ENCODE measurements at regions not wholly inside any gene's neighbourhood (a gene's known extent, or its start where the extent isn't known, plus 50 kb on each side); places are given as distances from the start of the nearest gene placed in this dataset.

DNA sequence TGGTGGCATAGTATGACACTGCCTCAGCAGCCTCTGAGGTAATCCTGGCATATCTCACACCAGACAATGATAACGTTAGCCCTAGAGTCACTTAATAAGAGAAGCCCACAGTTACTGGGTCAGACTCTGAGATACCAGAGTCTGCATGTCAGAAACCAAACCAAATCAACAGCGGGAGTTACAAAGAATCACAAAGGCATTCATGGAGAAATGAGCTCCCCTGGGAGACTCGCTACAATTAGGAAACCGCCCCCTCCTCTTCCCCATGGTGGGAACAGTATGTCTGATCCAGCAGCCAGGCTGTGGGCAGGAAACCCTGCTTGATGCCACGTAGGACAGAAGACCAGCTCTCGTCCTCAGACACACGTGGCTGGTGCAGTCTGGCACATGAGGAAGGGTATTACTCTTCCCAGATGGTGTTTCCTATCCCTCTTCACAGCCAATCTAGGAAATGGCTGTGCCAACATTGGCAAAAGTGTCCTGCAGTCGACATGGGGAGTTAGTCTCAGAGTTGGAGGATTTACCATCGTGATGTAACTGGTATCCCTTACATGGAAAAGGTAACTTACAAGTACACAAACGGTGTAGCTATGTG, 485.4 kb downstream of the ZNF608 start:
- TF ChIP-seq EZH2 (IDR thresholded peaks at IDR 0.05; ENCODE audit: low read length): no peak
- TF ChIP-seq, protein P1, sequence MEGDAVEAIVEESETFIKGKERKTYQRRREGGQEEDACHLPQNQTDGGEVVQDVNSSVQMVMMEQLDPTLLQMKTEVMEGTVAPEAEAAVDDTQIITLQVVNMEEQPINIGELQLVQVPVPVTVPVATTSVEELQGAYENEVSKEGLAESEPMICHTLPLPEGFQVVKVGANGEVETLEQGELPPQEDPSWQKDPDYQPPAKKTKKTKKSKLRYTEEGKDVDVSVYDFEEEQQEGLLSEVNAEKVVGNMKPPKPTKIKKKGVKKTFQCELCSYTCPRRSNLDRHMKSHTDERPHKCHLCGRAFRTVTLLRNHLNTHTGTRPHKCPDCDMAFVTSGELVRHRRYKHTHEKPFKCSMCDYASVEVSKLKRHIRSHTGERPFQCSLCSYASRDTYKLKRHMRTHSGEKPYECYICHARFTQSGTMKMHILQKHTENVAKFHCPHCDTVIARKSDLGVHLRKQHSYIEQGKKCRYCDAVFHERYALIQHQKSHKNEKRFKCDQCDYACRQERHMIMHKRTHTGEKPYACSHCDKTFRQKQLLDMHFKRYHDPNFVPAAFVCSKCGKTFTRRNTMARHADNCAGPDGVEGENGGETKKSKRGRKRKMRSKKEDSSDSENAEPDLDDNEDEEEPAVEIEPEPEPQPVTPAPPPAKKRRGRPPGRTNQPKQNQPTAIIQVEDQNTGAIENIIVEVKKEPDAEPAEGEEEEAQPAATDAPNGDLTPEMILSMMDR (optimal IDR thresholded peaks at IDR 0.05 in 1 of 3, IDR thresholded peaks at IDR 0.05 in 1 of 3, conservative IDR thresholded peaks at IDR 0.05 in 1 of 3; ENCODE audit: extremely low read depth in 1 of 3, insufficient read depth in 2 of 3, low read length in 3 of 3): no peak

Measured in keratinocyte (primary cell).